WI38 (cell line): ENCODE measurements at regions not wholly inside any gene's neighbourhood (a gene's known extent, or its start where the extent isn't known, plus 50 kb on each side); places are given as distances from the start of the nearest gene placed in this dataset.
"Not testable (repeated sequence)": the region's sequence is repeated elsewhere in the genome, so short reads cannot be mapped to it uniquely, and the experiment has no call there.

Experiments used
- H3K4me3 ChIP-seq: 2 replicates; pipeline ENCODE4 v1.5.1; 2011; ENCODE audit warnings: low read depth, mild to moderate bottlenecking, control low read depth, low read length
- TF ChIP-seq, protein P1 (sequence below): IDR thresholded peaks from 2 replicates; pipeline ENCODE4 v1.5.1; 2012; ENCODE audit warnings: low read depth, mild to moderate bottlenecking, control low read depth, low read length

DNA sequence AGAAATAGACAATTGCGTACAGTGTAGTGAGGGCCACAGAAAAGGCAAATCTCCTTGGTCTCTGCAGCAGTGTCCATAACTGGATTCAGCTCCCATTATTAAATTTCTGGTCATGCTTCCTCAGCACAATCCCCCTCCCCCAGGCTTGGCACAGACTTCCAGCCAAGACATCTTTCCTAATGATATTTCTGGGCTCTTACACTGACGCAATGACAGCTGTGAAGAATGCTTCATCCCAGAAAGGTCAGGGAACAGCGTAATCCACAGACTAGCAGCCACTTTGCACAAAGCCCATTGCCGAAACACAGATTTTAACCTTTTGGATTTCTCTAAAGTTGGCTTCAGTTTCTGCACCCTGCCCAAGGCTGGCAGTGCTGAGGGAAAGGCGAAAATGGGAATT, 597.6 kb upstream of the CPEB2 start:
- H3K4me3 ChIP-seq = no peak overlapping the region
- TF ChIP-seq, protein P1, sequence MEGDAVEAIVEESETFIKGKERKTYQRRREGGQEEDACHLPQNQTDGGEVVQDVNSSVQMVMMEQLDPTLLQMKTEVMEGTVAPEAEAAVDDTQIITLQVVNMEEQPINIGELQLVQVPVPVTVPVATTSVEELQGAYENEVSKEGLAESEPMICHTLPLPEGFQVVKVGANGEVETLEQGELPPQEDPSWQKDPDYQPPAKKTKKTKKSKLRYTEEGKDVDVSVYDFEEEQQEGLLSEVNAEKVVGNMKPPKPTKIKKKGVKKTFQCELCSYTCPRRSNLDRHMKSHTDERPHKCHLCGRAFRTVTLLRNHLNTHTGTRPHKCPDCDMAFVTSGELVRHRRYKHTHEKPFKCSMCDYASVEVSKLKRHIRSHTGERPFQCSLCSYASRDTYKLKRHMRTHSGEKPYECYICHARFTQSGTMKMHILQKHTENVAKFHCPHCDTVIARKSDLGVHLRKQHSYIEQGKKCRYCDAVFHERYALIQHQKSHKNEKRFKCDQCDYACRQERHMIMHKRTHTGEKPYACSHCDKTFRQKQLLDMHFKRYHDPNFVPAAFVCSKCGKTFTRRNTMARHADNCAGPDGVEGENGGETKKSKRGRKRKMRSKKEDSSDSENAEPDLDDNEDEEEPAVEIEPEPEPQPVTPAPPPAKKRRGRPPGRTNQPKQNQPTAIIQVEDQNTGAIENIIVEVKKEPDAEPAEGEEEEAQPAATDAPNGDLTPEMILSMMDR = no peak

DNA sequence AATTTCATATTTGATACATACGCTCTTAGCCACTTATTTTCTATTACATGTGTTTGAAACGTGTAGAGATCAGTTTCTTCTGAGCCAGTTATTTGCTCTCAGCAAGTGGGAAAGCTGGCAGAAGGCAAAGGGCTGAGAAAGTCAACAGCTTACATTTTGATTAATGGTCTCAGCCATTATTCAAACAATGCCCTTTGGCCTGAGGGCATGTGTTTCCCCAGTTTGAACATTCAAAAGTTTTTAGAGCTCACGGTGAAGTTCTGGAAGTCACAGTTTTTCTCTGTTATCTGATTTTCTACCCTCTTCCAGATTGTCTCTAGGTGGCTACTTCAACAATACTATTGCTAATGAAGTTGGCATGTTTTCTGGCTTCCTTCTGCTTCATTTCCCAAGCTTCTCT, 591.8 kb upstream of the CPEB2 start:
- no peak overlapping the region for H3K4me3 ChIP-seq
- TF ChIP-seq, protein P1 = no peak

DNA sequence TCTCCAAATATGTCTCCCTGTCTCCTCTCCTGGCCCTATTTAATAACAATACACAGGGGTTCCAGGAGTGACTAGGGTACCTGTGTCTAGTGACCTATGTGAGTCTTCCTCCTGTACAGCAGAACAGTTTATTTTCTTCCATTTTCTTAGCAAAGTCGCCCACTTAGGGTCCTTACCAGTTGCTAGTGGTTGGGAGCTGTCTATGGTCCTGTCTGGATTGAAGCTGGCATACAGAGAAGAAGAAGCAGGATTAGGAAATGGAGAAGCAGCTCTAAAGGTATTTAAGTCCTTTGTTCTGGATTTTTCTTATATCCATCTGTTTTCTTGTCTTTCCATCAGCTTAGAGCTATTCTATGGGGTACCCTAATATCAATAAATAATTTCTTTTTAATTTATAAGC, 587.1 kb upstream of the CPEB2 start:
- no peak overlapping the region for H3K4me3 ChIP-seq
- TF ChIP-seq, protein P1 = no peak

DNA sequence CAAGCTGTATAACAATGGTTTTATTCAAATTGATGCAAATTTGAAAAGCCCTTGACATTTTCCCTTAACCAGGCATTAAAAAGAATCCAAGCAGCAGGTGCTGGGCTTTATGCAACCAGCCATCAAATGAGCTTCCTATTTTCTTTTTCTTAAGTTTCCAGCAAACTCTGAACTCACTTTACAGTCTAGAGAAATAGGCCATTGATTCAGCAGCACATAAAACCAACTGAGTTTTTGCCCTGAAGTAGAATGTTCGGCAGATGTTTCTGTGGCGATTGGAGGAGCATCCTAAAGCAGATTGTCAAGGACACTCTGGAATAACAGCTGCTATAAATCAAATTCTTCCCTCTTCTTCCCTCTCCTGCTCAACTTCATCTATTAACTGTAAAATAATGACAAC, 582.8 kb upstream of the CPEB2 start:
- TF ChIP-seq, protein P1 = no peak
- no peak overlapping the region for H3K4me3 ChIP-seq

DNA sequence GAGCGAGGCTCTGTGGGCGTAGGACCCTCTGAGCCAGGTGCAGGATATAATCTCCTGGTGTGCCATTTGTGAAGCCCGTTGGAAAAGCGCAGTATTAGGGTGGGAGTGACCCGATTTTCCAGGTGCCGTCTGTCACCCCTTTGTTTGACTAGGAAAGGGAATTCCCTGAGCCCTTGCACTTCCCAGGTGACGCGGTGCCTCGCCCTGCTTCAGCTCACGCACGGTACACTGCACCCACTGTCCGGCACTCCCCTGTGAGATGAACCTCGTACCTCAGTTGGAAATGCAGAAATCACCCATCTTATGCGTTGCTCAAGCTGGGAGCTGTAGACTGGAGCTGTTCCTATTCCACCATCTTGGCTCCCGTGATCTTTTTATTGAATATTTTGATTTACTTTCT, 576.0 kb upstream of the CPEB2 start:
- not testable (repeated sequence) for H3K4me3 ChIP-seq

DNA sequence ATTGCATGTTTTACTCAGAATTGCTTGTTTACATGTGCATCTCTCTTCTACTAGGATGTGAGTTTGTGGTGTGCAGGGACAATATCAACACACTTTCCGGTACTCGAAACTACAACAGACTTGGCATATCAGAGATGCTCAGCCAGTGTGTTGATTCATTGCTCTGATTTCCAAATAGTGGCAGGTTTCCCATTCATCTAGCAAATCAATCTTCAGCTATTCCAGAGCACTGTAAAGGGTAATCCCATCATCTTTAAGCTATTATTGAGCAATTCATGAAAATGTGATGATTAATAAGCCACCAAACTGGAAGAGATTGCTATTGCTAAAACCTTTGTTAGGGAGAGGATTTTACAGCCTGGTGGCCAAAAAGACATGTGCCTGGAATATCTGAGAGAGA, 574.2 kb upstream of the CPEB2 start:
- H3K4me3 ChIP-seq = no peak overlapping the region
- TF ChIP-seq, protein P1 = no peak

DNA sequence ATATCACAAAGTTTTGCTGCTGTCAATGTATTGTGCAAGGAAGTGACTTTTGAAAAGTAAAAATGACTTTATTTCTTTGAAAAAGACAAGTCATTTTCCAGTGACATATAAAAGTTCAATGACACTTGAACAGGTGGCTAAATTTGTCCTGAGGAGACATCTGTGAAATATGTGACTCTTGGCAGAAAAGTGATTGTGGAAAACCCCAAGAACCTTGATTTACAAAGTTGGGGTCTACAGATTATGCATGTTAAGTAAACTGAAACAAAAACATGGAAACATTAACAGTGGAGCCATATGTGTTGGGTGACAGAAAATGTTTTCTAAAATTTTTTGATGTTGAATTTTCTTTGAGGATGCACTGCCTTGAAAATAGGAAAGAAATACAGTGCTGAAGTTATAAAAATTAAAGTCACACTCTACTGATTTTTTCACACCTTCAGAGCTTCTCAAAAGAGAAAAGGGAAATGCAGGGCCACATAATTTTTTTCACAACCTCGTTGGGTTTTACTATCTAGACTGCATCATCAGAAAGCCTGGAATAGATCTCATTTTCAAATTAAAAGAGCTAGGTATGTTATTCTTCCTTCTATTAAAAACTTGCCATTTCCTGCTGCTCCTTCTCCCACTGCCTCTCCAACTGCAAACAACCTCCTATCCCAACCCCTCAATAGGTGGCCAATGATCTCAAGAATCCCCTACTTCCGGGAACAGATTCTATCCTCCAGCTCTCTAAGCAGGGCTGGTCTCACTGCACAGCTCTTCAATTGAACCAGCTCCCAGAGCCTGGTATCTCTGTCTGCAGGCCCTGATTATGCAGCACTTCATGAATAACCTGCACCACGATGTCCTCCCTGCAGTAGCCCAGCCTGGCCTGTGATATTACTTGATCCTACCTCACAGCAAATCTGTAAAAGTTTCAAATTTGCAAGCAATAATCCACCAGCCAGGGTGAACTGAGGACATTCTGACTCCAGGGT, 570.8 kb upstream of the CPEB2 start:
- TF ChIP-seq, protein P1 = no peak
- no peak overlapping the region for H3K4me3 ChIP-seq
